ENCODE measurements at regions not wholly inside any gene's neighbourhood (a gene's known extent, or its start where the extent isn't known, plus 50 kb on each side); places are given as distances from the start of the nearest gene placed in this dataset.

DNA sequence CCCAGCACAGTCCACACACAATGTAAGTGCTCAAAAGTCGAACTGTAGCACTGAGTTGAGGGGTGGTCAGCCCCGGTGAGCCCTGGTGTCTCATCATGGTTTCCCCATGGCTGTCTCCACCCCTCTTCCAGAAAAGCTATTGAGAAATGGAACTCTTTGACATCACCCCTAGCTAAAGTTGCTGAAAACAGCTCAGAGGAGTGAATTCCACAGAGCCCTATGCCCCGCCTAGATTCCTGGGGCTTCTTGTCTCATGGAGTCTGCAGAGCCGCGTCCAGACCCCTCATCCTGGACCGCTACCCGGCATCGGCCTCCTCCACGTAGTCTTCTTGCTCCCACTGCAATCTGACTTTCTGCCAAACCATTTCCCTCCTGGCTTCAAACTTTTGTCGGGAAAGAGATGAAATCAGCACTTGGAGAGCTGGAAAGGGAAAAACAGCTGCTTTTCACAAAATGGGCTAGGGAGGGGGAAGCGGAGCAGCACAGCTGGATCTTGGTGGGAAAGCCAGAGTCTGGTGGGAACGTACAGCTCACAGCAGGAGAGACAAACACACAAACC, 132.2 kb downstream of the SNX5 start:
- Histone ChIP-seq H3K36me3 (ENCODE audit: control insufficient read depth, insufficient read depth, low read length) (no peaks in the 10 kb centered on the region), H3K4me3 (ENCODE audit: low read depth, low read length) (no peak overlapping the region), H3K27me3 (ENCODE audit: control insufficient read depth, insufficient read depth, low read length) (no peaks in the 10 kb centered on the region)
- no peak for DNase-seq (ENCODE audit: low read depth)
- TF ChIP-seq, protein P1, sequence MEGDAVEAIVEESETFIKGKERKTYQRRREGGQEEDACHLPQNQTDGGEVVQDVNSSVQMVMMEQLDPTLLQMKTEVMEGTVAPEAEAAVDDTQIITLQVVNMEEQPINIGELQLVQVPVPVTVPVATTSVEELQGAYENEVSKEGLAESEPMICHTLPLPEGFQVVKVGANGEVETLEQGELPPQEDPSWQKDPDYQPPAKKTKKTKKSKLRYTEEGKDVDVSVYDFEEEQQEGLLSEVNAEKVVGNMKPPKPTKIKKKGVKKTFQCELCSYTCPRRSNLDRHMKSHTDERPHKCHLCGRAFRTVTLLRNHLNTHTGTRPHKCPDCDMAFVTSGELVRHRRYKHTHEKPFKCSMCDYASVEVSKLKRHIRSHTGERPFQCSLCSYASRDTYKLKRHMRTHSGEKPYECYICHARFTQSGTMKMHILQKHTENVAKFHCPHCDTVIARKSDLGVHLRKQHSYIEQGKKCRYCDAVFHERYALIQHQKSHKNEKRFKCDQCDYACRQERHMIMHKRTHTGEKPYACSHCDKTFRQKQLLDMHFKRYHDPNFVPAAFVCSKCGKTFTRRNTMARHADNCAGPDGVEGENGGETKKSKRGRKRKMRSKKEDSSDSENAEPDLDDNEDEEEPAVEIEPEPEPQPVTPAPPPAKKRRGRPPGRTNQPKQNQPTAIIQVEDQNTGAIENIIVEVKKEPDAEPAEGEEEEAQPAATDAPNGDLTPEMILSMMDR (IDR thresholded peaks at IDR 0.05; ENCODE audit: insufficient read depth, low read length, poor library complexity, severe bottlenecking), result no peak

DNA sequence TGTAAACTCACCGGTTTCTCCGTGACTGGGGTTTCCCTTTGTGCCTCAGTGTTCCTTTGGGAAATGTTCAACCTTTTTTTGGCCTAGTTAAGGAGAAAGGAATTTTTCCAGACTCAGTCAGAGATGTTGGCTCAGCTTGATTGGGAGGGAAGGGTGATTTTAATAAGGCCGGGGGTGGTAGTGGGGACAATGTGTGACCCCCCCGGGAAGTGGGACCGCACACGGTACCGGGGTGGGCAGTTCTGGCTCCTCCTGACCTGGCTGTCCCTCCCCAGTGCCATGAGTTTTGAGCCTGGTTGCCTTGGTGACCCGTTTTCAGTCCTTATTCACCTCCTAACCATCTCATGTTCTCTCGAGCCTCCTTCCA, 132.7 kb downstream of the SNX5 start:
- H3K4me3 ChIP-seq (ENCODE audit: low read depth, low read length), result no peak overlapping the region
- no peaks in the 10 kb centered on the region for H3K36me3 ChIP-seq (ENCODE audit: control insufficient read depth, insufficient read depth, low read length)
- DNase-seq (ENCODE audit: low read depth), result no peak
- TF ChIP-seq, protein P1 (IDR thresholded peaks at IDR 0.05; ENCODE audit: insufficient read depth, low read length, poor library complexity, severe bottlenecking), result no peak
- H3K27me3 ChIP-seq (ENCODE audit: control insufficient read depth, insufficient read depth, low read length), result no peaks in the 10 kb centered on the region

DNA sequence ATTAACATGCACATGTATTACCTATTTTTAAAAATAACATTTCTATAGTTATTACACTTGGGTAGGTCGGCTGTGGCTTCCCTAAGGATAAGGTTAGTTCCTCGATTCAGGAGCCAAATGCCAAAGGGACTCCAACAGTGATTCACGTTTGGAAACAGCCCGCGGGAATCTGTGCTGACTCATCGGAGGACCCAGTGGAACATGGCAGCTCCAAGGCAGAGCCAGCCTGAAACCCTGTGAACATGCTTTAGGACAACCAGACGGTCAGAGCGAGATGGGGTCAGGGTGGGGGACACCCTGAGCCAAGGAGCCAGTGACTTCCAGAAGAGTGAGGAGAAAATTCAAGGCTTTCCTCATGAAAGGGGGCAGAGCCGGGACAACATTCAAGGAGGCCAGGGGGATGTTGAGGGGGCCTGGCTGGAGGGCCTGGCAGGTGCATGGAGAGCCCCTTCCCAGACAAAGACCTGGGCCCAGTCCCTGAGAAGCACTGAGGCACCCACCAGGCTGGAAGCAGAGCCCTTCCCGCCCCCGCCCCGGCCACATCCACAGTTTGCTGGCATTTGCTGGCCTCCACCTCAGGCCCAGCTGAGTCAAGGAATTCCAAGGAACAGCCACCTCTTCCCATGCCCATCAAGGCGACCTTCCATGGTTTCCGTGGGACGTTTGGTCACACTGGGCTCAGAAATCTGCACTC, 133.2 kb downstream of the SNX5 start:
- Histone ChIP-seq H3K36me3 (ENCODE audit: control insufficient read depth, insufficient read depth, low read length) (no peaks in the 10 kb centered on the region), H3K4me3 (ENCODE audit: low read depth, low read length) (no peak overlapping the region), H3K27me3 (ENCODE audit: control insufficient read depth, insufficient read depth, low read length) (no peaks in the 10 kb centered on the region)
- TF ChIP-seq, protein P1 (IDR thresholded peaks at IDR 0.05; ENCODE audit: insufficient read depth, low read length, poor library complexity, severe bottlenecking), result no peak
- no peak for DNase-seq (ENCODE audit: low read depth)

DNA sequence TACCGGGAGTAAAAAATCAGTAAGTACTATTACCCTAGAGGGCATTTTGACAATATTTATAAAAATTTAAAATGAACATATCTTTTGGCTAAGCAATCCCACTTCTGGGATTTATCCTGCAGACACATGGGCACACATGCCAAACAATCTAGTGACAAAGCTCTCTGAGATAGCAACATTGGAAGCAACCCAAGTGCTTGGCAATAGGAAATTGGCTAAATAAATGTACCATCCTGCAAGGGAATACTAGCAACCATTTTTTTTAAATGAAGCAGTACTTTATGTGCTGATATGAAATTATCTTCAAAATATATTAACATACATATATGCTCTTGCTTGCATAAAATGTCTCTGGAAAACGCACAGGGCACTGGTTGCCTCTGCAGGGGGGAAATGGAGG, 133.8 kb downstream of the SNX5 start:
- TF ChIP-seq, protein P1 (IDR thresholded peaks at IDR 0.05; ENCODE audit: insufficient read depth, low read length, poor library complexity, severe bottlenecking), result no peak
- H3K27me3 ChIP-seq (ENCODE audit: control insufficient read depth, insufficient read depth, low read length), result no peaks in the 10 kb centered on the region
- no peak overlapping the region for H3K4me3 ChIP-seq (ENCODE audit: low read depth, low read length)
- DNase-seq (ENCODE audit: low read depth), result no peak
- no peaks in the 10 kb centered on the region for H3K36me3 ChIP-seq (ENCODE audit: control insufficient read depth, insufficient read depth, low read length)

DNA sequence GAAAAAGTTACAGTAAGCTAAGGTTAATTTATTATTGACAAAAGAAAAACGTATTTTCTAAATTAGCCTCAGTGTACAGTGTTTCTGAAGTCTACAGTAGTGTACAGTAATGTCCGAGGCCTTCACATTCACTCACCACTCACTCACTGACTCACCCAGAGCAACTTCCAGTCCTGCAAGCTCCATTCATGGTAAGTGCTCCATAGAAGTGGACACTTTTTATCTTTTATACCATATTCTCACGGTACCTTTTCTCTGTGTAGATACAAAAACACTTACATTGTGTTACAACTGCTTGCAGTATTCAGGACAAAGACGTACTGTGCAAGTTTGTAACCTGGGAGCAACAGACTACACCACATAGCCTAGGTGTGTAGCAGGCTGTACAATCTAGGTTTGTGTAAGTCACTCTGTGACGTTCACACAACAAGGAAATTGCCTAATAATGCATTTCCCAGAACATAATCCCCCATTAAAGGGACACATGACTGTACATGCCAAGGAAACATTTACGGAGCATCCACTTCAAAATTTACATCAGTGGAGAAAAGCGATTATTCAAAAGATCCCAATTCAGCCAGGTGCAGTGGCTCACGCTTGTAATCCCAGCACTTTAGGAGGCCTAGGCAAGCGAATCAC, 133.4 kb downstream of the BANF2 start:
- no peak for DNase-seq (ENCODE audit: low read depth)
- H3K27me3 ChIP-seq (ENCODE audit: control insufficient read depth, insufficient read depth, low read length), result no peaks in the 10 kb centered on the region
- H3K36me3 ChIP-seq (ENCODE audit: control insufficient read depth, insufficient read depth, low read length), result no peaks in the 10 kb centered on the region
- no peak overlapping the region for H3K4me3 ChIP-seq (ENCODE audit: low read depth, low read length)
- TF ChIP-seq, protein P1 (IDR thresholded peaks at IDR 0.05; ENCODE audit: insufficient read depth, low read length, poor library complexity, severe bottlenecking), result no peak

Data from kidney epithelial cell (primary cell).